ENCODE measurements at regions not wholly inside any gene's neighbourhood (a gene's known extent, or its start where the extent isn't known, plus 50 kb on each side); places are given as distances from the start of the nearest gene placed in this dataset.

GRCh38 chr4:41332510-41333054 is 75.9 kb downstream of the UCHL1 start:
- Histone ChIP-seq H3K27ac (ENCODE audit: low read depth in 1 of 2, low read length in 2 of 2) (no peak overlapping the region), H3K9me3 (ENCODE audit: control insufficient read depth in 4 of 4, low read length in 3 of 4) (no peaks in the 10 kb centered on the region), H3K36me3 (ENCODE audit: control insufficient read depth in 4 of 4, insufficient read depth in 3 of 4, low read depth in 1 of 4, low read length in 3 of 4) (no peaks in the 10 kb centered on the region), H3K9ac (ENCODE audit: low read depth in 1 of 2, low read length in 2 of 2) (no peak overlapping the region), H3K4me1 (ENCODE audit: control insufficient read depth in 4 of 4, insufficient read depth in 4 of 4, low read length in 3 of 4) (no peaks in the 10 kb centered on the region), H3K4me3 (ENCODE audit: low read depth in 1 of 3, low read length in 3 of 3) (no peak overlapping the region), H3K27me3 (ENCODE audit: control insufficient read depth in 4 of 4, insufficient read depth in 4 of 4, low read length in 3 of 4) (no peaks in the 10 kb centered on the region)
- DNase-seq (ENCODE audit: low spot score) = no peak
- TF ChIP-seq, protein P1, sequence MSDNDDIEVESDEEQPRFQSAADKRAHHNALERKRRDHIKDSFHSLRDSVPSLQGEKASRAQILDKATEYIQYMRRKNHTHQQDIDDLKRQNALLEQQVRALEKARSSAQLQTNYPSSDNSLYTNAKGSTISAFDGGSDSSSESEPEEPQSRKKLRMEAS (IDR thresholded peaks at IDR 0.05) = no peak
- TF ChIP-seq HNF4G (IDR thresholded peaks at IDR 0.05) = no peak
- TF ChIP-seq TAF1 (conservative IDR thresholded peaks at IDR 0.05) = no peak
- no peak for TF ChIP-seq GABPA (IDR thresholded peaks at IDR 0.05 in 1 of 2, conservative IDR thresholded peaks at IDR 0.05 in 1 of 2)
- TF ChIP-seq RXRA (IDR thresholded peaks at IDR 0.05) = no peak
- TF ChIP-seq ZBTB33 (IDR thresholded peaks at IDR 0.05) = no peak
- WGBS = 77% methylated on average over 3 of the region's 3 CpGs

- no peak for TF ChIP-seq FOXA1 (IDR thresholded peaks at IDR 0.05)
- no peak for TF ChIP-seq ZBTB33 (IDR thresholded peaks at IDR 0.05)
- TF ChIP-seq ATF3 (IDR thresholded peaks at IDR 0.05) = no peak
- Histone ChIP-seq H3K9ac (ENCODE audit: low read depth in 1 of 2, low read length in 2 of 2) (no peak overlapping the region), H3K27me3 (ENCODE audit: control insufficient read depth in 4 of 4, insufficient read depth in 4 of 4, low read length in 3 of 4) (no peaks in the 10 kb centered on the region), H3K36me3 (ENCODE audit: control insufficient read depth in 4 of 4, insufficient read depth in 3 of 4, low read depth in 1 of 4, low read length in 3 of 4) (no peaks in the 10 kb centered on the region), H3K9me3 (ENCODE audit: control insufficient read depth in 4 of 4, low read length in 3 of 4) (no peaks in the 10 kb centered on the region), H3K4me1 (ENCODE audit: control insufficient read depth in 4 of 4, insufficient read depth in 4 of 4, low read length in 3 of 4) (no peaks in the 10 kb centered on the region), H3K4me3 (ENCODE audit: low read depth in 1 of 3, low read length in 3 of 3) (no peak overlapping the region), H3K27ac (ENCODE audit: low read depth in 1 of 2, low read length in 2 of 2) (no peak overlapping the region)
- 71% methylated on average over 2 of the region's 2 CpGs for WGBS
- DNase-seq (ENCODE audit: low spot score) = no peak
These were observed 77.5 kb downstream of the UCHL1 start for GRCh38 chr4:41334182-41334581.

DNA sequence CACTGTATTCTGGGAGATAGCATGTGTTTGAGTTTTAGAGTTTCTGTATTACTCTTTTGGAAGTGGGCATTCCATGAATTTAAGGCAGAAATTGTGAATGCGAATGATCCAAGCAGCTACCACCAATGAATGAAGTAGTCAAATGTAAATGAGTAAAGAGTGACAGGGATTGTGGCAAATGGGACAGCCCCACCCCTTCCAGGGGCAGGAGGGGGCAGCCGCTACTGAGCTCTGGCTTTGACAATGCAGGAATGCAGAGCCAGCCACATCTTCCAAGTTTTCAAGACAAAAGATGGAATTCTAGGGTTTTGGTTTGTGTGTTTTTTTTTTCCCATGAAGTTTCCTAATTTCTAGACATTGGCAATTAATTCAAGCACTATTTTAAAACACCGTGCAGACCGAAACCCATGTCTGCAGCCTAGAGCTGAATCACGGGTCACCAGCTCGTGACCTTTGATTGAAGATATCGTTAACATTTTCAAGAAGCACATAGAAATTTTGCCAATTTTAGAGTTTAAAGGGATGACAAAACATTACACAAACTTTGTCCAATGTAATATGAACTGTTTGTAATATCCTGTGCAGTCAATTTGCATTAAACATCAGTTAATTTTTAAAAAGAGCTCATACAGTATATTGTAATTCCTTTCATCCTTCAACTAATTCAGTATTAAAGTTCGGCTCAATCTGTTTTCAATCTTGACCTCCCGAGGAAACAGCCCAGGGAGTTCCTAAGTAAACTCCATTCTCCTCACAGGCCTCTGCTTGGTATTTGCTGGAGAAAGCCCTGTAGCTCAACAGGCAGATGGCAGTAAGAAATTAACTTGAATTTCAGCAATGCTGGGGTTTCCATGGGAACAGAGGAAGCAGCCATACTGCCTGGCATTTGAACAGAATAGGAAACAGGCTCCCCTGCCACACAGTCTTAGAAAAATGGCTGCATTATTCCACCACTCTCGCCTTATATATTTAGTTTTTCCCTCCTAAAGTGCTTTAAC is 83.4 kb downstream of the UCHL1 start:
- Histone ChIP-seq H3K27ac (ENCODE audit: low read depth in 1 of 2, low read length in 2 of 2) (no peak overlapping the region), H3K27me3 (ENCODE audit: control insufficient read depth in 4 of 4, insufficient read depth in 4 of 4, low read length in 3 of 4) (no peaks in the 10 kb centered on the region), H3K4me3 (ENCODE audit: low read depth in 1 of 3, low read length in 3 of 3) (no peak overlapping the region), H3K9me3 (ENCODE audit: control insufficient read depth in 4 of 4, low read length in 3 of 4) (no peaks in the 10 kb centered on the region), H3K4me1 (ENCODE audit: control insufficient read depth in 4 of 4, insufficient read depth in 4 of 4, low read length in 3 of 4) (no peaks in the 10 kb centered on the region), H3K36me3 (ENCODE audit: control insufficient read depth in 4 of 4, insufficient read depth in 3 of 4, low read depth in 1 of 4, low read length in 3 of 4) (no peaks in the 10 kb centered on the region), H3K9ac (ENCODE audit: low read depth in 1 of 2, low read length in 2 of 2) (no peak overlapping the region)
- TF ChIP-seq RAD21 (IDR thresholded peaks at IDR 0.05) (peak; percentile 58 to 61), ATF3 (IDR thresholded peaks at IDR 0.05) (no peak)
- WGBS = 68% methylated on average over 10 of the region's 10 CpGs
- DNase-seq (ENCODE audit: low spot score) = no peak
